K562 (cell line): ENCODE measurements at regions not wholly inside any gene's neighbourhood (a gene's known extent, or its start where the extent isn't known, plus 50 kb on each side); places are given as distances from the start of the nearest gene placed in this dataset.

Experiments used
- ATF1 ChIP-seq, 2 experiments: fragments of 450-650 bp in 1 of 2; IDR thresholded peaks; 2 replicates each; pipeline ENCODE4 v1.6.1; 2016; ENCODE audit warnings: missing compliant biosample characterization in 1 of 2, missing genetic modification characterization in 1 of 2
- POLR2G ChIP-seq: fragments of 200-400 bp; formaldehyde crosslinking; IDR thresholded peaks from 2 replicates; pipeline ENCODE4 v1.6.1; 2017; ENCODE audit warnings: low read depth, mild to moderate bottlenecking, antibody characterized with exemption, low read length, moderate library complexity
- STAG1 ChIP-seq: sonication (generic); formaldehyde crosslinking; IDR thresholded peaks from 2 replicates; pipeline ENCODE4 v1.5.0; 2020; ENCODE audit warnings: missing genetic modification reagents, borderline replicate concordance
- ZNF324 ChIP-seq: fragments of 250-450 bp; sonication (Bioruptor Pico); IDR thresholded peaks from 2 replicates; pipeline ENCODE4 v1.4.0; 2020; ENCODE audit warnings: mild to moderate bottlenecking
- TF ChIP-seq, protein P1 (sequence below): fragments of 250-450 bp; sonication (Bioruptor Pico); IDR thresholded peaks from 2 replicates; pipeline ENCODE4 v1.8.0; 2021; ENCODE audit warnings: mild to moderate bottlenecking, moderate library complexity

DNA sequence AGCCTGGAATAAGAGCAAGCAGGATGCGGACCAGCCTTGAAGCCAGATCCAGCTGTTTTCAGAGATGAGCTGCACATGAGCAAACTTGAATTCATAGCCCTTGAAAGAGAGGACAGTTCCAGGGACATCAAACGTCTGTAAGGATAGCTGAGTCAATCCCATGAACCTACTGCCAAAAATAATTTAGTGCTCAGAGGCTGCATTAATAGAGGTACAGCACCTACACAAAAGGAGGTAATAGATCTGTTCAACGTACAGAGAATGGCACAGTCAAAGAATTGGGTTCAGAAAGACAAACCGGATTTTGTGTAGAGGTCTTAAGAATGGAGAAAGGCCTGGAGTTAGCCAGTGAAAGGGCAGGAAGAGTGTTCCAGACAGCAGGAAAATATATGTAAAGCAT, 110.8 kb upstream of the ZC3H12A start:
- TF ChIP-seq POLR2G: no peak
- TF ChIP-seq, protein P1, sequence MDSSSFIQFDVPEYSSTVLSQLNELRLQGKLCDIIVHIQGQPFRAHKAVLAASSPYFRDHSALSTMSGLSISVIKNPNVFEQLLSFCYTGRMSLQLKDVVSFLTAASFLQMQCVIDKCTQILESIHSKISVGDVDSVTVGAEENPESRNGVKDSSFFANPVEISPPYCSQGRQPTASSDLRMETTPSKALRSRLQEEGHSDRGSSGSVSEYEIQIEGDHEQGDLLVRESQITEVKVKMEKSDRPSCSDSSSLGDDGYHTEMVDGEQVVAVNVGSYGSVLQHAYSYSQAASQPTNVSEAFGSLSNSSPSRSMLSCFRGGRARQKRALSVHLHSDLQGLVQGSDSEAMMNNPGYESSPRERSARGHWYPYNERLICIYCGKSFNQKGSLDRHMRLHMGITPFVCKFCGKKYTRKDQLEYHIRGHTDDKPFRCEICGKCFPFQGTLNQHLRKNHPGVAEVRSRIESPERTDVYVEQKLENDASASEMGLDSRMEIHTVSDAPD (CRISPR knock-in tag): no peak
- no peak for TF ChIP-seq ATF1 (CRISPR knock-in tag; IDR thresholded peaks at IDR 0.05)
- no peak for TF ChIP-seq ATF1 (tag; IDR thresholded peaks at IDR 0.05)
- no peak for TF ChIP-seq ZNF324 (CRISPR knock-in tag)
- TF ChIP-seq STAG1 (CRISPR knock-in tag): no peak
